ENCODE measurements at regions not wholly inside any gene's neighbourhood (a gene's known extent, or its start where the extent isn't known, plus 50 kb on each side); places are given as distances from the start of the nearest gene placed in this dataset.

DNA sequence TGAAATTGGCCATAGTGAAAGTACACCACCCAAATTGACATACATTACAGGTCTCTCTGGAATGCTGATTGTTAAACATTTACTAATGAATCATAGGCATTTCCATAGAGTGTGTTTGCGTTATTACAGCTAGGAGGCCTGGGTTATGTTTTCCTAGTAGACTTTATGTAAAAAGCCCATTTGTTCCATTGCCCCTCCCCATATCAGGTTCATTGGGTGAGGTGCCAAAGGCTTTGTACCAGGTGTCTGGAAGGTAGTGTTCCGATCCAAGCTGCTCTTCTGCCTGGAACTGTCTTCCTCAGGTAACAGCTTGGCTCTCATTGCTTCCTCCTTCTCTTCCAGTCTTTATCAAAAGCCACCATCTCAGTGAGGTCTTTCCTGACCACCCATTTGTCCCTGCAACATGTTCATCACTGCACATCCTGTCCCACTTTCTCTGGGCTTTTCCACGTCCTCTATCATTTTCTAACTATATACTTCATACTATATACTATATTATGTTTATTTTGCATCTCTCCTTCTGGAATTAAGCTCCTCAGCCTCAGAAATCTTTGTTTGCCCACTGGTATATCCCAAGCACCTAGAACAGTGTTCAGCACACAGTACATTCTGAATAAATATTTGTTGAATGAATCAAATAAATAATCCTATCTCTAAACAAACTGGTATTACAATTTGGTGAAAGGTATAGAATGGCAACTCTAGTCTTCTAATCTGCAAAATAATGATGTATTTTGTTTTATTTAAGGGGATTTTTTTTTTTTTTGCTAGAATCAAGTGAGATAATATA is 252.3 kb downstream of the KTN1 start:
- TF ChIP-seq, protein P1, sequence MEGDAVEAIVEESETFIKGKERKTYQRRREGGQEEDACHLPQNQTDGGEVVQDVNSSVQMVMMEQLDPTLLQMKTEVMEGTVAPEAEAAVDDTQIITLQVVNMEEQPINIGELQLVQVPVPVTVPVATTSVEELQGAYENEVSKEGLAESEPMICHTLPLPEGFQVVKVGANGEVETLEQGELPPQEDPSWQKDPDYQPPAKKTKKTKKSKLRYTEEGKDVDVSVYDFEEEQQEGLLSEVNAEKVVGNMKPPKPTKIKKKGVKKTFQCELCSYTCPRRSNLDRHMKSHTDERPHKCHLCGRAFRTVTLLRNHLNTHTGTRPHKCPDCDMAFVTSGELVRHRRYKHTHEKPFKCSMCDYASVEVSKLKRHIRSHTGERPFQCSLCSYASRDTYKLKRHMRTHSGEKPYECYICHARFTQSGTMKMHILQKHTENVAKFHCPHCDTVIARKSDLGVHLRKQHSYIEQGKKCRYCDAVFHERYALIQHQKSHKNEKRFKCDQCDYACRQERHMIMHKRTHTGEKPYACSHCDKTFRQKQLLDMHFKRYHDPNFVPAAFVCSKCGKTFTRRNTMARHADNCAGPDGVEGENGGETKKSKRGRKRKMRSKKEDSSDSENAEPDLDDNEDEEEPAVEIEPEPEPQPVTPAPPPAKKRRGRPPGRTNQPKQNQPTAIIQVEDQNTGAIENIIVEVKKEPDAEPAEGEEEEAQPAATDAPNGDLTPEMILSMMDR (conservative IDR thresholded peaks at IDR 0.05; ENCODE audit: low read depth, low read length) = no peak
- no peak for TF ChIP-seq EZH2 (IDR thresholded peaks at IDR 0.05; ENCODE audit: borderline replicate concordance, low read depth, low read length, poor library complexity, severe bottlenecking)
